ENCODE measurements at regions not wholly inside any gene's neighbourhood (a gene's known extent, or its start where the extent isn't known, plus 50 kb on each side); places are given as distances from the start of the nearest gene placed in this dataset.

GRCh38 chr2:21774691-21775368 lies 651.1 kb downstream of the TDRD15 start:
- TF ChIP-seq CTCF (conservative IDR thresholded peaks at IDR 0.05; ENCODE audit: low read depth, low read length) (no peak), MAFK (IDR thresholded peaks at IDR 0.05; ENCODE audit: low read depth, low read length) (no peak), RFX5 (IDR thresholded peaks at IDR 0.05; ENCODE audit: low read depth, low read length) (no peak), CEBPB (IDR thresholded peaks at IDR 0.05; ENCODE audit: low read depth, low read length) (no peak), RCOR1 (IDR thresholded peaks at IDR 0.05; ENCODE audit: insufficient replicate concordance, low read length) (no peak), POLR2A (IDR thresholded peaks at IDR 0.05; ENCODE audit: low read depth, low read length) (no peak), MAZ (IDR thresholded peaks at IDR 0.05; ENCODE audit: borderline replicate concordance, low read depth, low read length) (no peak), USF2 (IDR thresholded peaks at IDR 0.05; ENCODE audit: low read depth, low read length) (no peak), SMC3 (IDR thresholded peaks at IDR 0.05; ENCODE audit: low read depth, low read length) (no peak), BHLHE40 (IDR thresholded peaks at IDR 0.05; ENCODE audit: low read depth, low read length) (no peak), FOS (IDR thresholded peaks at IDR 0.05; ENCODE audit: low read depth, low read length) (no peak), ELK1 (IDR thresholded peaks at IDR 0.05; ENCODE audit: borderline replicate concordance, low read depth, low read length) (no peak), RAD21 (IDR thresholded peaks at IDR 0.05; ENCODE audit: low read length) (no peak)

All from IMR-90 (cell line).